Sigmoid colon (tissue), 6 donors: ENCODE measurements at regions not wholly inside any gene's neighbourhood (a gene's known extent, or its start where the extent isn't known, plus 50 kb on each side); places are given as distances from the start of the nearest gene placed in this dataset.
"Not testable (repeated sequence)": the region's sequence is repeated elsewhere in the genome, so short reads cannot be mapped to it uniquely, and the experiment has no call there.

Experiments
- DNase-seq: peaks from one replicate; pipeline ENCODE4 v3.0.0-alpha.2; 2019
- H3K27ac ChIP-seq, 4 donors: fragments of 200-600 bp; sonication (generic); one replicate each; pipeline ENCODE4 v1.5.1; 2016 to 2019; ENCODE audit warnings: mild to moderate bottlenecking in 1 of 4
- H3K27me3 ChIP-seq, 3 donors: fragments of 200-600 bp; sonication (generic); one replicate each; pipeline ENCODE4 v1.5.1; 2019; ENCODE audit warnings: mild to moderate bottlenecking in 1 of 3
- H3K36me3 ChIP-seq, 4 donors: fragments of 200-600 bp; sonication (generic); one replicate each; pipeline ENCODE4 v1.5.1; 2016 to 2019
- H3K4me1 ChIP-seq, 4 donors: fragments of 200-600 bp; sonication (generic); one replicate each; pipeline ENCODE4 v1.5.1; 2017 to 2019
- H3K4me3 ChIP-seq, 4 donors: fragments of 200-600 bp; sonication (generic); one replicate each; pipeline ENCODE4 v1.5.1; 2017 to 2019; ENCODE audit warnings: mild to moderate bottlenecking in 2 of 4, moderate library complexity in 1 of 4
- H3K9me3 ChIP-seq, 4 donors: fragments of 200-600 bp in 3 of 4; sonication (generic) in 3 of 4; one replicate each; pipeline versions ENCODE4 v1.5.1 to v1.6.1; 2013 to 2019
- EP300 ChIP-seq, 4 donors: sonication (generic); formaldehyde crosslinking; IDR thresholded peaks; one replicate each; pipeline ENCODE4 v1.6.1; 2017; ENCODE audit warnings: antibody characterized with exemption in 4 of 4
- POLR2A ChIP-seq, 2 donors: fragments of 450-650 bp; IDR thresholded peaks; one replicate each; pipeline ENCODE4 v1.6.1; 2016; ENCODE audit warnings: antibody characterized with exemption in 2 of 2, mild to moderate bottlenecking in 2 of 2, moderate library complexity in 2 of 2
- POLR2AphosphoS5 ChIP-seq, 4 donors: sonication (generic); formaldehyde crosslinking; IDR thresholded peaks; one replicate each; pipeline ENCODE4 v1.6.1; 2017; ENCODE audit warnings: antibody characterized with exemption in 4 of 4
- WGBS, 2 donors: extraction: QIAGEN DNeasy Blood & Tissue Kit; methylation state at CpG; one replicate each; pipeline ENCODE4 v1.1.7; 2013; 5-methylcytosine and 5-hydroxymethylcytosine counted together
- intact Hi-C: fragments of 100-400 bp; cut with DNase I; formaldehyde crosslinking; loops from one replicate; pipeline ENCODE4 v1.15.1; 2023
- TF ChIP-seq, protein P1 (sequence below), 4 experiments: fragments of 450-650 bp in 3 of 4; fragments of 200-600 bp in 1 of 4; IDR thresholded peaks; one replicate each; pipeline ENCODE4 v1.5.1; 2016 to 2019; ENCODE audit warnings: antibody characterized with exemption in 4 of 4, mild to moderate bottlenecking in 3 of 4, moderate library complexity in 2 of 4
- donor health status: healthy with polysubstance abuse.
- donor health status: healthy.

DNA sequence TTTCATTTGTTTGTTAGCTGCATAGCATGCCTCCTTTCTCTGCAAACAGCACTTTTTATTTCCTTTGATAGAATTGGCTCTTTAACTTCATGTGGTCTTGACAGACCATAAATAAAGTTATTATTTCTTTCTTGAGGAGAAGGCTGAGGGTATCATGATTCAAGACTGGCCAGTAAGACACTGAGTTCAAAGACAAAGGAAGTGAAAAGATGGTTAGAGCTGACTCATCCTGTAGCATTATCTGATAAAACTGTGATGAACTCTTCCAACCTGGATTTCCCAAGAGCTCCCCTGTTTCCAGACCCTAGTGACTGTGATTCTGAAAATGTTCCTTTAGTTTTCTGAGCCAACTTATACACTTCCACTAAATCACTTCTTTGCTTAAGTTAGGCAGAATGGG lies 179.3 kb upstream of the FAT3 start:
- no peaks in the 10 kb centered on the region for H3K4me1 ChIP-seq
- H3K27me3 ChIP-seq, result no peaks in the 10 kb centered on the region
- no peaks in the 10 kb centered on the region for H3K9me3 ChIP-seq
- no peak overlapping the region for H3K27ac ChIP-seq
- TF ChIP-seq POLR2A (IDR thresholded peaks at IDR 0.05) (no peak), POLR2AphosphoS5 (IDR thresholded peaks at IDR 0.05) (no peak)
- H3K4me3 ChIP-seq, result no peak overlapping the region
- intact Hi-C loops, result no loop called here
- no peaks in the 10 kb centered on the region for H3K36me3 ChIP-seq
- no peak for DNase-seq

DNA sequence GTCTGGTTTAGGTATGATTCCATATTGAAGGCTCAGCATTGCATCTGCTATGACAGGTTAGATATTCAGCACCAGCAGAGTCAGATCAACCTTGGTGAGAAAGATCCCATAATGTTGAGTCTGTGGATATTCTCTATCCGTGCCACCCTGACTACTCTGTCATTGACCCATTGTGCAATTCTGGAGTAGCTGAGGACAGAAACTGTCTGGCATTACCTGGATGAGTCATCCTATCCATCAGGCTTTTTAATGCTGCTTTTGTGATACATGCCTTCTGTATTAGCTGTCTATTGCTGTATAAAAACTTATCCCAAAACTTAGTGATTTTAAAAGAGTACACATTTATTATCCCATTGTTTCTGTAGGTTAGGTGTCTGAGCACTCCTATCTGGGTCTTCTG lies 189.1 kb upstream of the FAT3 start:
- DNase-seq, result no peak
- WGBS, 2 donors, result 83 to 88% methylated on average over 1 of the region's 1 CpG
- TF ChIP-seq, protein P1, sequence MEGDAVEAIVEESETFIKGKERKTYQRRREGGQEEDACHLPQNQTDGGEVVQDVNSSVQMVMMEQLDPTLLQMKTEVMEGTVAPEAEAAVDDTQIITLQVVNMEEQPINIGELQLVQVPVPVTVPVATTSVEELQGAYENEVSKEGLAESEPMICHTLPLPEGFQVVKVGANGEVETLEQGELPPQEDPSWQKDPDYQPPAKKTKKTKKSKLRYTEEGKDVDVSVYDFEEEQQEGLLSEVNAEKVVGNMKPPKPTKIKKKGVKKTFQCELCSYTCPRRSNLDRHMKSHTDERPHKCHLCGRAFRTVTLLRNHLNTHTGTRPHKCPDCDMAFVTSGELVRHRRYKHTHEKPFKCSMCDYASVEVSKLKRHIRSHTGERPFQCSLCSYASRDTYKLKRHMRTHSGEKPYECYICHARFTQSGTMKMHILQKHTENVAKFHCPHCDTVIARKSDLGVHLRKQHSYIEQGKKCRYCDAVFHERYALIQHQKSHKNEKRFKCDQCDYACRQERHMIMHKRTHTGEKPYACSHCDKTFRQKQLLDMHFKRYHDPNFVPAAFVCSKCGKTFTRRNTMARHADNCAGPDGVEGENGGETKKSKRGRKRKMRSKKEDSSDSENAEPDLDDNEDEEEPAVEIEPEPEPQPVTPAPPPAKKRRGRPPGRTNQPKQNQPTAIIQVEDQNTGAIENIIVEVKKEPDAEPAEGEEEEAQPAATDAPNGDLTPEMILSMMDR (IDR thresholded peaks at IDR 0.05), result no peak
- TF ChIP-seq POLR2A (IDR thresholded peaks at IDR 0.05) (no peak), EP300 (IDR thresholded peaks at IDR 0.05) (no peak), POLR2AphosphoS5 (IDR thresholded peaks at IDR 0.05) (no peak)
- Histone ChIP-seq H3K27me3 (no peaks in the 10 kb centered on the region), H3K4me1 (no peaks in the 10 kb centered on the region), H3K27ac (no peak overlapping the region), H3K36me3 (no peaks in the 10 kb centered on the region), H3K9me3 (no peaks in the 10 kb centered on the region), H3K4me3 (no peak overlapping the region)
- intact Hi-C loops, result no loop called here

DNA sequence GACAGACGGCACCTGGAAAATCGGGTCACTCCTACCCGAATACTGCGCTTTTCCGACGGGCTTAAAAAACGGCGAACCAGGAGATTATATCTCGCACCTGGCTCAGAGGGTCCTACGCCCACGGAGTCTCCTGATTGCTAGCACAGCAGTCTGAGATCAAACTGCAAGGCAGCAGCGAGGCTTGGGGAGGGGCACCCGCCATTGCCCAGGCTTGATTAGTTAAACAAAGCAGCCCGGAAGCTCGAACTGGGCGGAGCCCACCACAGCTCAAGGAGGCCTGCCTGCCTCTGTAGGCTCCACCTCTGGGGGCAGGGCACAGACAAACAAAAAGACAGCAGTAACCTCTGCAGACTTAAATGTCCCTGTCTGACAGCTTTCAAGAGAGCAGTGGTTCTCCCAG lies 197.5 kb upstream of the FAT3 start:
- H3K27me3 ChIP-seq, H3K36me3 ChIP-seq, DNase-seq, intact Hi-C loops, H3K4me3 ChIP-seq, H3K27ac ChIP-seq, H3K9me3 ChIP-seq, H3K4me1 ChIP-seq: not testable (repeated sequence)
- WGBS, 2 donors, result 78 to 84% methylated on average over 16 of the region's 16 CpGs

DNA sequence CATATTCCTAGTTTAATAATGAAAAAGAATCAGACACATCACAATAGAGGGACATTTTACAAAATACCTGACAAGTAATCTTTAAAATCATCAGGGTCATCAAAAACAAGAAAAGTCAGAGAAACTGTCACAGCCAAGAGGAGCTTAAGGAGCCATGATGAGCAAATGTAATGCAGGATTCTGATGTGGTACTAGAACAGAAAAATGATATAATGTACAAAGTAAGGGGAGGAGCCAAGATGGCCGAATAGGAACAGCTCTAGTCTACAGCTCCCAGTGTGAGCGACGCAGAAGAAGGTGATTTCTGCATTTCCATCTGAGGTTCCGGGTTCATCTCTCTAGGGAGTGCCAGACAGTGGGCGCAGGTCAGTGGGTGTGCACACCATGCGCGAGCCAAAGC lies 198.0 kb upstream of the FAT3 start:
- H3K4me1 ChIP-seq, result no peaks in the 10 kb centered on the region
- H3K4me3 ChIP-seq, result no peak overlapping the region
- 83 to 93% methylated on average over 7 of the region's 7 CpGs for WGBS, 2 donors
- intact Hi-C loops, result no loop called here
- no peak for TF ChIP-seq EP300 (IDR thresholded peaks at IDR 0.05)
- TF ChIP-seq POLR2AphosphoS5 (IDR thresholded peaks at IDR 0.05), result no peak
- TF ChIP-seq, protein P1 (IDR thresholded peaks at IDR 0.05), result no peak
- TF ChIP-seq POLR2A (IDR thresholded peaks at IDR 0.05), result no peak
- H3K9me3 ChIP-seq, result no peaks in the 10 kb centered on the region
- H3K36me3 ChIP-seq, result no peaks in the 10 kb centered on the region
- DNase-seq, result no peak
- no peaks in the 10 kb centered on the region for H3K27me3 ChIP-seq
- H3K27ac ChIP-seq, result no peak overlapping the region

GRCh38 chr11:92024788-92025187 lies 199.8 kb upstream of the FAT3 start:
- Histone ChIP-seq H3K27ac (no peak overlapping the region), H3K9me3 (no peaks in the 10 kb centered on the region), H3K4me1 (no peaks in the 10 kb centered on the region), H3K4me3 (no peak overlapping the region), H3K36me3 (no peaks in the 10 kb centered on the region), H3K27me3 (no peaks in the 10 kb centered on the region)
- 73 to 81% methylated on average over 2 of the region's 2 CpGs for WGBS, 2 donors
- no peak for TF ChIP-seq EP300 (IDR thresholded peaks at IDR 0.05)
- TF ChIP-seq POLR2AphosphoS5 (IDR thresholded peaks at IDR 0.05), result no peak
- TF ChIP-seq POLR2A (IDR thresholded peaks at IDR 0.05), result no peak
- TF ChIP-seq, protein P1 (IDR thresholded peaks at IDR 0.05), result no peak
- DNase-seq, result no peak
- intact Hi-C loops, result no loop called here

DNA sequence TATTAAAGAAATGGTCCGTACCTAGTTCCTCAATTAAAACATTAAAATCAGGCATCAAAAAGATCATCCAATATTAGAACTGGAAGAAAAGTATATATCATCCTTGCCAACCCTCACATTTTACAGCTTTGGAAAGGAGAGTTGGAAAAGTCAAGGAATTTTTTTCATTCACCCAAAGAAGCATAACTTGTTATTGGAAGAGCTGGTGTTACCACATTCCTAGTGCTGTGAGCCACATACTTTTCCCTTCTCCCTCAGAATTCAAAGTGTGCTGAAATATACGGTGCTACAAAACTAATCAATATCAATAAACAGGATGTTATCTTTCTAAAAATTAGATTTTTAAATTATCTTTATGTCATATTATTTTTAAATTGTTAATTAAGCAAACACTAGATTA lies 202.1 kb upstream of the FAT3 start:
- H3K4me3 ChIP-seq, result no peak overlapping the region
- no peak overlapping the region for H3K27ac ChIP-seq
- H3K9me3 ChIP-seq, result no peaks in the 10 kb centered on the region
- no peaks in the 10 kb centered on the region for H3K36me3 ChIP-seq
- no peak for TF ChIP-seq POLR2A (IDR thresholded peaks at IDR 0.05)
- TF ChIP-seq, protein P1 (IDR thresholded peaks at IDR 0.05), result no peak
- no peak for TF ChIP-seq EP300 (IDR thresholded peaks at IDR 0.05)
- no peak for TF ChIP-seq POLR2AphosphoS5 (IDR thresholded peaks at IDR 0.05)
- intact Hi-C loops, result no loop called here
- H3K27me3 ChIP-seq, result no peaks in the 10 kb centered on the region
- DNase-seq, result no peak
- 84 to 88% methylated on average over 2 of the region's 2 CpGs for WGBS, 2 donors
- no peaks in the 10 kb centered on the region for H3K4me1 ChIP-seq
